ENCODE measurements at regions not wholly inside any gene's neighbourhood (a gene's known extent, or its start where the extent isn't known, plus 50 kb on each side); places are given as distances from the start of the nearest gene placed in this dataset.

DNA sequence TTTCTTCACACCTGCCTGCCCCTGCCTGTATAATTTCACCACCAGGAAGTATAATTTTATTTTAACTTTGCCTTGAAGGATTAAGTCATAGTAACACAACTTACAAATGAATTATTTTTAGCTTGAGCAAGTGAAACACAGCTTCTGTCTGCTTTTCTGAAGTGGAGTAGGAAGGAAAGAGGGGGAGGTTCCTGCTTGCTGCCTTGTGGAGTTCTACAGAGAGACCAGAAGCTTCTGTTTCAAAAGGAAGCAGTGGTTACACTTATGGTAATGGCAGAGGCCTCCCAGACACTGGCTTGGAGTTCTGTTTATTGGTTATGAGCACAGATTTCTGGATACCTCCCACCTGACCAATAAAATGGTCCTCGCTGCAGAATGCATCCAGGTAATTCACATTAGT, 159.6 kb downstream of the TMEM200A start:
- no peak for TF ChIP-seq POLR2A (IDR thresholded peaks at IDR 0.05)
- TF ChIP-seq, protein P1, sequence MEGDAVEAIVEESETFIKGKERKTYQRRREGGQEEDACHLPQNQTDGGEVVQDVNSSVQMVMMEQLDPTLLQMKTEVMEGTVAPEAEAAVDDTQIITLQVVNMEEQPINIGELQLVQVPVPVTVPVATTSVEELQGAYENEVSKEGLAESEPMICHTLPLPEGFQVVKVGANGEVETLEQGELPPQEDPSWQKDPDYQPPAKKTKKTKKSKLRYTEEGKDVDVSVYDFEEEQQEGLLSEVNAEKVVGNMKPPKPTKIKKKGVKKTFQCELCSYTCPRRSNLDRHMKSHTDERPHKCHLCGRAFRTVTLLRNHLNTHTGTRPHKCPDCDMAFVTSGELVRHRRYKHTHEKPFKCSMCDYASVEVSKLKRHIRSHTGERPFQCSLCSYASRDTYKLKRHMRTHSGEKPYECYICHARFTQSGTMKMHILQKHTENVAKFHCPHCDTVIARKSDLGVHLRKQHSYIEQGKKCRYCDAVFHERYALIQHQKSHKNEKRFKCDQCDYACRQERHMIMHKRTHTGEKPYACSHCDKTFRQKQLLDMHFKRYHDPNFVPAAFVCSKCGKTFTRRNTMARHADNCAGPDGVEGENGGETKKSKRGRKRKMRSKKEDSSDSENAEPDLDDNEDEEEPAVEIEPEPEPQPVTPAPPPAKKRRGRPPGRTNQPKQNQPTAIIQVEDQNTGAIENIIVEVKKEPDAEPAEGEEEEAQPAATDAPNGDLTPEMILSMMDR (IDR thresholded peaks at IDR 0.05): no peak
